ENCODE measurements at regions not wholly inside any gene's neighbourhood (a gene's known extent, or its start where the extent isn't known, plus 50 kb on each side); places are given as distances from the start of the nearest gene placed in this dataset.

GRCh38 chr5:114206640-114207039, 155.2 kb upstream of the KCNN2 start:
- Histone ChIP-seq H3K9me3 (ENCODE audit: control insufficient read depth, low read length) (no peaks in the 10 kb centered on the region), H3K9ac (ENCODE audit: low read length) (no peak overlapping the region), H3K4me1 (ENCODE audit: control insufficient read depth, insufficient read depth, low read length) (no peaks in the 10 kb centered on the region), H3K36me3 (ENCODE audit: control insufficient read depth, insufficient read depth, low read length, severe bottlenecking) (no peaks in the 10 kb centered on the region), H3K27me3 (replicated peaks; ENCODE audit: control insufficient read depth, insufficient read depth, low read length) (no peaks in the 10 kb centered on the region), H3K4me3 (ENCODE audit: low read length) (no peak overlapping the region)
- DNase-seq (ENCODE audit: low read depth): no peak

- Histone ChIP-seq H3K4me1 (ENCODE audit: control insufficient read depth, insufficient read depth, low read length) (no peaks in the 10 kb centered on the region), H3K27me3 (replicated peaks; ENCODE audit: control insufficient read depth, insufficient read depth, low read length) (no peaks in the 10 kb centered on the region), H3K9ac (ENCODE audit: low read length) (no peak overlapping the region), H3K4me3 (ENCODE audit: low read length) (no peak overlapping the region), H3K36me3 (ENCODE audit: control insufficient read depth, insufficient read depth, low read length, severe bottlenecking) (no peaks in the 10 kb centered on the region), H3K9me3 (ENCODE audit: control insufficient read depth, low read length) (no peaks in the 10 kb centered on the region)
- no peak for DNase-seq (ENCODE audit: low read depth)
Observed at GRCh38 chr5:114207615-114208014, 154.3 kb upstream of the KCNN2 start.

GRCh38 chr5:114208120-114208519, 153.8 kb upstream of the KCNN2 start:
- Histone ChIP-seq H3K27me3 (replicated peaks; ENCODE audit: control insufficient read depth, insufficient read depth, low read length) (no peaks in the 10 kb centered on the region), H3K9me3 (ENCODE audit: control insufficient read depth, low read length) (no peaks in the 10 kb centered on the region), H3K9ac (ENCODE audit: low read length) (no peak overlapping the region), H3K4me3 (ENCODE audit: low read length) (no peak overlapping the region), H3K4me1 (ENCODE audit: control insufficient read depth, insufficient read depth, low read length) (no peaks in the 10 kb centered on the region), H3K36me3 (ENCODE audit: control insufficient read depth, insufficient read depth, low read length, severe bottlenecking) (no peaks in the 10 kb centered on the region)
- no peak for DNase-seq (ENCODE audit: low read depth)

GRCh38 chr5:114208588-114208987, 153.3 kb upstream of the KCNN2 start:
- no peaks in the 10 kb centered on the region for H3K4me1 ChIP-seq (ENCODE audit: control insufficient read depth, insufficient read depth, low read length)
- H3K4me3 ChIP-seq (ENCODE audit: low read length): no peak overlapping the region
- H3K9me3 ChIP-seq (ENCODE audit: control insufficient read depth, low read length): no peaks in the 10 kb centered on the region
- DNase-seq (ENCODE audit: low read depth): no peak
- no peak overlapping the region for H3K9ac ChIP-seq (ENCODE audit: low read length)
- H3K36me3 ChIP-seq (ENCODE audit: control insufficient read depth, insufficient read depth, low read length, severe bottlenecking): no peaks in the 10 kb centered on the region
- no peaks in the 10 kb centered on the region for H3K27me3 ChIP-seq (replicated peaks; ENCODE audit: control insufficient read depth, insufficient read depth, low read length)

- DNase-seq (ENCODE audit: low read depth): no peak
- H3K4me3 ChIP-seq (ENCODE audit: low read length): no peak overlapping the region
- H3K4me1 ChIP-seq (ENCODE audit: control insufficient read depth, insufficient read depth, low read length): no peaks in the 10 kb centered on the region
- H3K9me3 ChIP-seq (ENCODE audit: control insufficient read depth, low read length): no peaks in the 10 kb centered on the region
- no peaks in the 10 kb centered on the region for H3K36me3 ChIP-seq (ENCODE audit: control insufficient read depth, insufficient read depth, low read length, severe bottlenecking)
- no peaks in the 10 kb centered on the region for H3K27me3 ChIP-seq (replicated peaks; ENCODE audit: control insufficient read depth, insufficient read depth, low read length)
- no peak overlapping the region for H3K9ac ChIP-seq (ENCODE audit: low read length)
Observed at GRCh38 chr5:114210662-114211061, 151.2 kb upstream of the KCNN2 start.

GRCh38 chr5:114221807-114222206, 140.1 kb upstream of the KCNN2 start:
- Histone ChIP-seq H3K27me3 (replicated peaks; ENCODE audit: control insufficient read depth, insufficient read depth, low read length) (no peaks in the 10 kb centered on the region), H3K4me1 (ENCODE audit: control insufficient read depth, insufficient read depth, low read length) (no peaks in the 10 kb centered on the region)

GRCh38 chr5:114223866-114224265, 138.0 kb upstream of the KCNN2 start:
- Histone ChIP-seq H3K36me3 (ENCODE audit: control insufficient read depth, insufficient read depth, low read length, severe bottlenecking) (no peaks in the 10 kb centered on the region), H3K9me3 (ENCODE audit: control insufficient read depth, low read length) (peaks cover 7% of the 10 kb centered on the region), H3K4me3 (ENCODE audit: low read length) (no peak overlapping the region), H3K9ac (ENCODE audit: low read length) (no peak overlapping the region), H3K27me3 (replicated peaks; ENCODE audit: control insufficient read depth, insufficient read depth, low read length) (no peaks in the 10 kb centered on the region), H3K4me1 (ENCODE audit: control insufficient read depth, insufficient read depth, low read length) (no peaks in the 10 kb centered on the region)
- DNase-seq (ENCODE audit: low read depth): no peak

More at GRCh38 chr5:114221807-114222206, 140.1 kb upstream of the KCNN2 start:
- Histone ChIP-seq H3K36me3 (ENCODE audit: control insufficient read depth, insufficient read depth, low read length, severe bottlenecking) (no peaks in the 10 kb centered on the region), H3K4me3 (ENCODE audit: low read length) (no peak overlapping the region), H3K9ac (ENCODE audit: low read length) (no peak overlapping the region), H3K9me3 (ENCODE audit: control insufficient read depth, low read length) (peaks cover 12% of the 10 kb centered on the region)
- peak; percentile 25 for DNase-seq (ENCODE audit: low read depth)

- H3K4me3 ChIP-seq (ENCODE audit: low read length): no peak overlapping the region
- no peak overlapping the region for H3K9ac ChIP-seq (ENCODE audit: low read length)
- no peaks in the 10 kb centered on the region for H3K4me1 ChIP-seq (ENCODE audit: control insufficient read depth, insufficient read depth, low read length)
- DNase-seq (ENCODE audit: low read depth): no peak
- peaks cover 7% of the 10 kb centered on the region for H3K9me3 ChIP-seq (ENCODE audit: control insufficient read depth, low read length)
- H3K36me3 ChIP-seq (ENCODE audit: control insufficient read depth, insufficient read depth, low read length, severe bottlenecking): no peaks in the 10 kb centered on the region
- no peaks in the 10 kb centered on the region for H3K27me3 ChIP-seq (replicated peaks; ENCODE audit: control insufficient read depth, insufficient read depth, low read length)
Observed at GRCh38 chr5:114237766-114238165, 124.1 kb upstream of the KCNN2 start.

- DNase-seq (ENCODE audit: low read depth): peak; percentile 41
- Histone ChIP-seq H3K4me1 (ENCODE audit: control insufficient read depth, insufficient read depth, low read length) (no peaks in the 10 kb centered on the region), H3K4me3 (ENCODE audit: low read length) (no peak overlapping the region), H3K9me3 (ENCODE audit: control insufficient read depth, low read length) (peaks cover 7% of the 10 kb centered on the region), H3K9ac (ENCODE audit: low read length) (no peak overlapping the region), H3K27me3 (replicated peaks; ENCODE audit: control insufficient read depth, insufficient read depth, low read length) (no peaks in the 10 kb centered on the region), H3K36me3 (ENCODE audit: control insufficient read depth, insufficient read depth, low read length, severe bottlenecking) (no peaks in the 10 kb centered on the region)
Observed at GRCh38 chr5:114238771-114239313, 123.0 kb upstream of the KCNN2 start.

GRCh38 chr5:114243281-114243971, 118.4 kb upstream of the KCNN2 start:
- no peaks in the 10 kb centered on the region for H3K27me3 ChIP-seq (replicated peaks; ENCODE audit: control insufficient read depth, insufficient read depth, low read length)
- no peaks in the 10 kb centered on the region for H3K36me3 ChIP-seq (ENCODE audit: control insufficient read depth, insufficient read depth, low read length, severe bottlenecking)
- no peak overlapping the region for H3K4me3 ChIP-seq (ENCODE audit: low read length)
- H3K4me1 ChIP-seq (ENCODE audit: control insufficient read depth, insufficient read depth, low read length): no peaks in the 10 kb centered on the region
- DNase-seq (ENCODE audit: low read depth): peak; percentile 64
- H3K9me3 ChIP-seq (ENCODE audit: control insufficient read depth, low read length): no peaks in the 10 kb centered on the region
- H3K9ac ChIP-seq (ENCODE audit: low read length): no peak overlapping the region

GRCh38 chr5:114243972-114244317, 117.9 kb upstream of the KCNN2 start:
- H3K4me1 ChIP-seq (ENCODE audit: control insufficient read depth, insufficient read depth, low read length): no peaks in the 10 kb centered on the region
- no peaks in the 10 kb centered on the region for H3K9me3 ChIP-seq (ENCODE audit: control insufficient read depth, low read length)
- H3K36me3 ChIP-seq (ENCODE audit: control insufficient read depth, insufficient read depth, low read length, severe bottlenecking): no peaks in the 10 kb centered on the region
- H3K4me3 ChIP-seq (ENCODE audit: low read length): no peak overlapping the region
- H3K9ac ChIP-seq (ENCODE audit: low read length): no peak overlapping the region
- no peaks in the 10 kb centered on the region for H3K27me3 ChIP-seq (replicated peaks; ENCODE audit: control insufficient read depth, insufficient read depth, low read length)
- DNase-seq (ENCODE audit: low read depth): no peak

- no peak overlapping the region for H3K4me3 ChIP-seq (ENCODE audit: low read length)
- no peaks in the 10 kb centered on the region for H3K27me3 ChIP-seq (replicated peaks; ENCODE audit: control insufficient read depth, insufficient read depth, low read length)
- peak; percentile 86 for DNase-seq (ENCODE audit: low read depth)
- H3K36me3 ChIP-seq (ENCODE audit: control insufficient read depth, insufficient read depth, low read length, severe bottlenecking): no peaks in the 10 kb centered on the region
- no peaks in the 10 kb centered on the region for H3K4me1 ChIP-seq (ENCODE audit: control insufficient read depth, insufficient read depth, low read length)
- H3K9me3 ChIP-seq (ENCODE audit: control insufficient read depth, low read length): no peaks in the 10 kb centered on the region
- H3K9ac ChIP-seq (ENCODE audit: low read length): no peak overlapping the region
Observed at GRCh38 chr5:114249823-114250222, 112.0 kb upstream of the KCNN2 start.

All from adipocyte (in vitro differentiated cells).